GM21447 (cell line): ENCODE measurements at regions not wholly inside any gene's neighbourhood (a gene's known extent, or its start where the extent isn't known, plus 50 kb on each side); places are given as distances from the start of the nearest gene placed in this dataset.
"Not testable (repeated sequence)": the region's sequence is repeated elsewhere in the genome, so short reads cannot be mapped to it uniquely, and the experiment has no call there.

Experiments used
- ATAC-seq: cut with Tn5 transposase; IDR thresholded peaks from one replicate; pipeline ENCODE4 v1.9.1; 2021; ENCODE audit not compliant: unreplicated experiment

DNA sequence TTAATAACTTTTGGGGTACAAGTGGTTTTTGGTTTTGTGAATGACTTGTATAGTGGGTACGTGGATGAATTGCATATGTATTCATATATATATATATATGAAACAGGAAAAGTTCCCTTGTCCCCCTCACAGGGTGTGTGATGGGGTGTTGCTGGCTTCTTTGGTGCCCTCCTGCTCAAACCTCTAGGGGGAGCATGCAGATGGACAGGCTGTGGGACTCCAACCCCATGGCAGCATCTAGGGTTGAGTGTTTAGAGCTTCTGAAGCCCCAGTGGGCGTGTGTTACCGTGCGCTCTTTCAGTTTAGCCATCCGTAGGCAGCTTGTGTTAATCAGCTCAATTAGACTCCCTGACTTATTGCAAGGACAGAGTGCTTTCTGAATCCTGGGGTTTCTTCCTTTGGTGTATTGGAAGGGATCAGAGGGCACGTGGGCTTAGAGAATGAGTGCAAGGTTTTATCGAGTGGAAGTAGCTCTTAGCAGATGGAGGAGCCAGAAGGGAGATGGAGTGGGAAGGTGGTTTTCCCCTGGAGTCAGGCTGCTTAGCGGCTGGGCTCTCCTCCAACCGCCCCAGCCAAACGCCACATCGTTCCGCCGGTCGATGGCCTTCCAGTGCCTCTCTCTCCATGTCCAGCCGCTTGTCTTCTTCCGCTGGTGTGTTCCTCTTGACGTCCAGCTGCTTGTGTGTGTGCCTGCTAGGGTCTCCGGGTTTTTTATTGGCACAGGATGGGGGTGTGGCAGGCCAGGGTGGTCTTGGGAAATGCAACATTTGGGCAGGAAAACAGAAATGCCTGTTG is 674.4 kb upstream of the LCORL start:
- ATAC-seq: no peak

DNA sequence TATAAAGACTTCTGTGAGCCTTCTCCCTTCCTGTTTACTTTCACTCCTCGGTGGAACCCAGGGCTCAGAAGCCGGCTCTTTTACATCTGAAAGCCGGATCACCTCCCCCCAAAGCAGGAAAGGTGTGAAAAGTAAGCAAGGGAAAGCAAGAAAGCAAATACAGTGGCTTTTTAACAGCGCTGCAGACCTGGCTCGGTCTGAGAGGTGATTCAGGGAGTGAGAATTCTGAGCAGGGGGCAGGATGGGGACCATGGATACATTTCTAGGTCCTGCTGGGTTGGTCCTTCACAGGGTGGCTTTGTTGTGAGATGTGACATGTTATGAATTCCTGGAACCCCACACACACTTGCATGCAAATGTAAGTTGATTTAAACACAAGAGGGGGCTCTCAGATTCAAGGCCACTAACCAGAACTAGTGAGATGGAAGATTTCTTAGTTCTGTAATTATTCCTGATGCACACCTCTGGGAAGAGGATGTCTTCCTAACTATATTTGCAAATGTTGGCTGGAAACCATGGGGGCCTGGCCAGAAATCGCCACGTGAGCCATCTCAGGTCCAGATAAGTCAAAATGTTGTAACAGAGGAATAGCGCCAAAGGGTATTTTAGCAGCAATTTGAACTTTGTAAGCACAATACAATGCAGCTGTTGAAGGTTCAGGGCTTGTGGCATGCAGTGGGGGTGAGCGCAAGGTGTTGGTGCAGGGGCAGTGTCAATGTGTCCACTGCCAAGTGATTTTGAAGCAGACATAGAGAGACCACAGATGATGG is 670.1 kb upstream of the LCORL start:
- ATAC-seq: no peak

DNA sequence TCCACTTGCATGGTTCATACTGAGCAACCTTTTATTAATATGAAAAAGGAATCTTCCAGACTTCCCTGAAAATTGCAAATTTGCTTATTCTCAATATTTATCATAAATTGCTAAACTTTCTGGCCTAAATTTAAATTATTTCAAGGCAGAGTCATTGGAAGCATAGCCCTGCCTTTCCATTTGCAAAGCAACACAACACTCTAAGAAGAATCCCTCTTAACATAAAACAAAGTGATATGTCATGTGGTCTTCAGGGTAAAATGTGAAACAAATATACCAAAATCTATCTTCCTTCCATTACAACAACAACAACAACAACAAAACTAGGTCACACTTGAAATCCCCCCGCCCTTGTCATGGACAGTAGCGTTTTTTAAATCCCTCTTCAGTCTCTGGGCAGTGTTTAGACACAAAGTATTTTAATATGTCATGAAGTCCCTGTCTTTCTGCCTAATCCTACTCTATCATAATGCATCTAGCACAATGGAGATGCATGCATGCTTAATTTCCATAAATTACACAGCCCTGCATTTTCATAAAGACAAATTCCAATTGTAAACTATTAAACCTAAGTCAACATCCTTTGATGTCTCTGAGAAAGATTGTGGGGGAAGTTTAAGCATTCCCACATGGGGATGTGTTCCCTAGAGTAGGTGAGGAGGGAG is 668.9 kb upstream of the LCORL start:
- no peak for ATAC-seq

DNA sequence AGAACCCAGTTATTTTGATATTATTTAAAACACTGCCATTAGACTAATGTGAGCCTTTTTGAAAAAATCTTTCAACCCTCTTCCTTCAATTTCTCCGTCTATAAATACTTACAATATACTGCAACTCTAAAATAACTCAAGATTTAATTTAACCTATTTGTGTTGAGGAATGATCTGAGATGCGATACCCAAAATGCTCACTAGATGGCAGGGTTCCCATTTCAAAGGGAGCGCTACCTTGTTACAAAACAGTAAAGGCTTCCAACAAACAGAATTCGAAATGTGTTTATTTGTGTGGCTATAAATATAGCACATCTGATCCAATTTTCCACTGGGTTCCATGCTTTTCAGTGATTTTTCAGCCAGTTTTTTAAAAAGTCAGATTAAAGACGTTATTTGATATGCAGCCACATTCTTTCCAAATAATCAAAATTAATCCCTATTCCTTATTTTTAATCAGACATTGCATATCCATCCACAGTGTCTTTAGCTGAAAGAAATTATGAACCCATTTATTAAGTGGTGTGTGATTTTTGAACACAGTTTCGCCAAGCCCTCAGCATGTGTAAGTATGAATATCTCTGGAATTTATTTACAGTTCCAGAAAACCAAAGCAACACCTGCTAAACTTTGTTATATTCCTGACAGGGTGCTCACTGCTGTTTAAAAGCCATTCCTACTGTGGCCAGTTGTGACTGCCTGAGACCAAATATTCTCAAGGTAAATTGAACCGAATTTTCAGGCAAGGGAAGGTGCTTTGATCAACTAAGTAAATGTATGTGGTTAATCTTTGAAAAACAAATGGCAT is 668.0 kb upstream of the LCORL start:
- ATAC-seq: no peak

DNA sequence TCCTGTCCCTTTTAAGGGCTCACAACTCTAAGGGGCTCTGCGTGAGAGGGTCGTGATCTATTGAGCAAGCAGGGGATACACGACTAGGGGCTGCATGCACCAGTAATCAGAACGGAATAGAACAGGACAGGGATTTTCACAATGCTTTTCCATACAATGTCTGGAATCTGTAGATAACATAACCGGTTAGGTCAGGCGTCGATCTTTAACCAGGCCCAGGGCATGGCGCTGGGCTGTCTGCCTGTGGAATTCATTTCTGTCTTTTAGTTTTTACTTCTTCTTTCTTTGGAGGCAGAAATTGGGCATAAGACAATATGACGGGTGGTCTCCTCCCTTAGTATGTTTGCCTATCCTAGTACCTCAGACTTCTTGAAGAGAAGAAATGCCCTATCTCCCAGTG is 666.8 kb upstream of the LCORL start:
- not testable (repeated sequence) for ATAC-seq

DNA sequence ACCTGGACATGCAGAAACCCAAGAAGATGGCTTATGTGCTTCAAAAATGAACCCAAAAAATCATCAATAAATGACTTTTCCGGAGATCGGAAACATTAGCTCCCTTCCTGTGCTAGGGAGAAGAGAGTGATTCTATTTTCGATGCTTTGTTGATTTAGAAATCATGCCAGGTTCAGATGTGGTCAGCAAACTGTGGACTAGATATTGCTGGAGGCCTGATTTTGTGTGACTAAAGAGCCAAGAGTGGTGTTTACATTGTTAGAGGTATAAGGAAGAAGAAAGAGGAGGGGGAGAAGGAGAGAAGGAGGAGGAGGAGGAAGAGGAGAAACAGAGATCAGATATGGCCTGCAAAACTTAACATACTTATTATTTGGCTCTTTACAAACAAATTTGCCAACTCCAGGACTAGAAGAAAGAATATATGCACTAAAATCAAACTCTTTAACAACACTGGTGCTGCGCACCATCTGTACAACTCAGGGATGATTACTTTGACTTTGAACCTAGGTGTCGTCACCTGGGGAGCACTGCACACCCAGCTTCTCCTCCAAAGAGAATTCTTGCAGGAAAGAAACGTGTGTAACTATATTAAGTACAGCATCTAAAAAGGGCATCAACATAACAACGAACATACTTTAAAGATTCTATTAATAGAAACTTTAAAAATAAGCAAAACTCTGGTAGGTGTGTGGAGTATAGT is 664.9 kb upstream of the LCORL start:
- no peak for ATAC-seq

DNA sequence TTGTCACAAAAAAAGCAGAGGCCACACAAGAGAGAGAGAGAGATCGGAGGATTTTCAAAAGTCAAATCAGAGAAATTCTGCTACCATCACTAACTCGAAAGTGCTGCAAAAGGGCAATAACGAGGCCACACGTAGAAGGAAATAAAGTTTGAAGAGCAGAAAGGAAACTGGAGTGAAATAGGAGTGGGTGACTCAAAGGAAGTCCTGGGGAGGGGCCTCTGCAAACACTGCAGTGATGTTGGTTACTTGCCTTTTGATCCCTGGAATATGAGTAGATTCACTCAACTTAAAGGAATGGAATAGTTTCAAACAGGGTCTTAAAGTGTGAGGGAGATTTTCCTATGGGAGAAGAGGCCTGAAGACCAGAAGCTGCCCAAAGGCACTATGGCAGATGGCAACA is 663.4 kb upstream of the LCORL start:
- no peak for ATAC-seq

DNA sequence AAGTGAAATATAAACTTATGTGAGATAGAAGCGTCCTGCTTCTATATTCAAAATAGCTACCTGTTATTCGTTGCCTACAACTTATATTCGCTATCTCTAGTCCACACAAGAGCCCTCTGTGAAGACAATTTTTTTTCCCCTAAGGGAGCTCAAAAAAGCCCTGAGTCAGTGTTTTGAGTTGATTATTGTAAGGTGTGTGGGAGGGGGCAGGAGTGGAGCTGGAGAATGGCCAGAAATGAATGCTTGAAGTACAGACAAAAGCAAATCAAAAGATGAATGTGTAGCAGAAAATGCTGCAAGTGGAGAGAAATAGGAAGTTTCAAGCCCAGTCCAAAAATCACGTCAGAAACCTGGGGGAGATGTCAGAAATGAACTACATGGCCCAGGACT is 655.0 kb upstream of the LCORL start:
- no peak for ATAC-seq

DNA sequence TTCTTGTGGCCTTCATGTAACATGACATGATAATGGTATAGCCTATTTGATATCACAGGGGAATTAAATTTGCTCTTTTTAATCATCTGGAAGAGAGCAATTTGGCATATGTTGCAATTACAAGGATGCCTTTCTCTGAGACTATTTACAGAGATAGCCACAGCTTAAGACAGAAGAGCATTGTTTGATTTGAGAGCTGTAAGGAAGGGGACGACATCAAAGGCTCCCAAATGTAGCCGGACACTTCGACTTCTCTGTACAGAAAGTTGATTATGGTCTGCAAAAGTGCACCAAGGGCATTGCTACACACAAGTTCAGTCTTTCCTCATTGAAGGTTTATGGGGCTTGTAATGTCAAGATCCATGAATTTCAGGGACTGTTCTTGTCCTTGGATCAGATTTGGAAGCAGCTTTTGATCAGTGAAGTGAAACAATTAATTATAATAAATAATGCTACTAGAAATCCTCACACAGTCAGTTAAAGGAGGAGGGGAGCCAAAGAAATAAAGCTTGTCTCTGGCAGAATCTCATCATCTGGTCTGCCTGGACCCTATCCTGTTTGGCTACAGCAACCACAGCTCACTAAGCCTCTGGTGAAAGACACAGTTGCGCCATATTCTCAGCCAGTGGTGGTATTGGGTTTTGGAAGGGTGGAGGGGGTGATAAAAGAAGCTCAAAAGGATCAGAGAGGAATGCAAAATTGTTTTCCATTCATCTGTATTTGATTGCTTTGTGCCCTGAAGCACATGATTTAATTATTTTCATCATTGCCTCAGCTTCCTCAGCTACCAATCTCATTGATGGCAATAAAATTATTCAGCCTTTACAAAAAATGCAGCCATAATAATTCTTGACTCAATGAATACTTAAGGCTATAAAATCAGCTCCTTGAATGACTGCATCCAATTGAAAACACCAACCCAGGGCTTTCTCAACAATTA is 654.3 kb upstream of the LCORL start:
- no peak for ATAC-seq

DNA sequence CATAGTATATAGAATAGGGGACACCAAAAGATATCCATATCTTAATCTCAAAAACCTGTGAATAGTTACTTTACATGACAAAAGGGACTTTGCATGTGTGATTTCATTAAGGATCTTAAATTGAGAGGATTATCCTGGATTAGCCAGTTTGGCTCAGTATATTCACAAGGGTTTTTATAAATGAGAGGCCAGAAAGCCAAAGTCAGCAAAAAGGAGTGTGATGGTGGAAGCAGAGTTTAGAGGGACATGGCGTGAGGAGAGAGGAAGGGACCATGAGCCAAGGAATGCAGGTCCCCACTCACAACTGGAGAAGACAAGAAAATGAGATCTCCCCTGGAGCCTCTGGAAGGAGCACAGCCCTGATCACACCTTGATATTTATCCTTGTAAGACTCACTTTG is 648.5 kb upstream of the LCORL start:
- no peak for ATAC-seq

DNA sequence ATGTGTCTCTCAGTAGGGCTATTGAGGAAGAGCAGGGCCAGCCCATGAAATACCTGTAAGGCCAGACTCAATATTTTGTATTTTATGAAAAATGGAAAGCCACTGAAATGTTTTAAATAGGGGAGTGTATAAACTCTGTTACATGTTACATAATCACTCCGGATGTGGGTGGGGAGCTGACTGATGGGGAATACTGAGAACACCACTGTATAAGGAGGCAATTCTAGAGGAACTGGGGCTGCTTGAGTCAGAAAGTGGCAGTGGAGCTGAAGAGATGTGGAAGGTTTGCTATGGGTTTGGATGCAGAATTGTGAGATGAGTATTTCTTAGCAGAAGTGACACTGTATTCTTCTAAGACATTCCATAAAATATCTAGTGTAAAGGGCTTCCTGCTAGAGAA is 647.8 kb upstream of the LCORL start:
- ATAC-seq: no peak

DNA sequence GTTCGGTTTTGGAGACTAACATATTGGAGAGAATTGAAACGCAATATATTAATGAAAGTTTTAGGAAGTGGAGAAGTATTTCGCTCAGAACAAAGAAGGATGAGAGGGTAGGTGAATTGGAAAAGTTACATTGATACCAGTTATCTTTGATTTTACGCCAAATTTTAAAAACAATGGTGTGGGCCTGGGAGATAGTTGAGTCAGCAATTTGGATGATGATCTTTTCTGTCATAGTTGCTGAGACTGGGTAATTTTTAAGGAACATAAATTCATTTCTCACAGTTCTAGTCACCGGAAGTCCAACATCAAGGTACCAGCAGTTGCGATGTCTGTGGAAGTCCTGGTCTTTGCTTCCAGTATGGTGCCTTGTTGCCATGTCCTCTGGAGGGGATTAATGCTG is 644.8 kb upstream of the LCORL start:
- ATAC-seq: no peak

DNA sequence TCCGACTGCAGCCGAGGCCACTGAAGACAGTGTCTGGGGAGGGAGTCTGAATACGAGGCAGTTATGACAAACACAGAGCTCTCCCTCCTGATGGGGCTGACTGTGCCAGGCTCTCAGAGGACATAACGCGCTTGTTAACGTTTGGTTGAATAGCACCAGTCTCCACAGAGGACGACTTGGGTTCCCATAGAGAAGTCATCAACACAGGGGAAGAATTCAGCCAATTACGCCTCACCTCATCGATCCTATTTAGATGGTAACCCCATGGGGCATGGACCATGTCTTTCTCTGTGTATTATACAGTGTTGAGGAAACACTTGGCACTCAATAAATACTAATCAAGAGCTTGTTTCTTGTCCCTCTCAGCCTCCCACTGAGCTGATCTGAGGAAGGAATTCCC is 642.6 kb upstream of the LCORL start:
- no peak for ATAC-seq

DNA sequence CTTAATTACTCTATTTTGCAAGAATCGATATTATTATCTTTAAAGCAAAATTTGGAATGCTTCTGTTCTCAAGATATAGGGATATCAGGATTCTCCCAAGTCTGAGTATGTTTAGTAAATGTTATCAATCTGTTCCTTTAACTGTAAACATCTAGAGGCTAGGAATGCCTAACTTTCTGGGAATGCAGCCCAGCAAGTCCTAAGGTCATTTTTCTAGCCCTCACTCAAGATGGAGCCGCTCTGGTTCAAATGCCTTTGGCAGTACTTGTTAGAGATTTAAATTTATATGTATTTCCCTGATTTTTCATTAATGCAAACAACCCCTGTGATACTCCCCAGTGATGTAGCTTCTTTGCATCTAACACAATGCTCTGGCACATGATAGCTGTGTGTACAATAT is 623.8 kb upstream of the LCORL start:
- no peak for ATAC-seq

DNA sequence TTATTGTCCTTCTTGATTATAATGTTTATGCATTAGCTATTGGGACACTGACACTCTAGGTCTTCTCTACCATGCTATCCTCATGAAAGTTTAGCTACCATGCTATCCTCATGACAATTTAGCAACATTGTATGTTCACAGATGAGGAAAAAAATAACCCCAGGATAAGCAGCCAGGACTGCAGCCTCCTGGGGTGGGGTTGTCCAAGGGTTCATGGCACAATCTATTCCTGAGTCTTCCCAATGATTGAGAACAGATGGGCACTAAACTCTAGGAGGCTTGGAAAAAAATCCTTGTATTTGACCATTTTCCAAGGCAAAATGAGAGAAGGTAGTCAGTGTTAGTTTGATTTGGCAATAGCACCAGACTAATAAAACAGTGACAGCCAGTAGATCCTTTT is 619.8 kb upstream of the LCORL start:
- ATAC-seq: no peak

DNA sequence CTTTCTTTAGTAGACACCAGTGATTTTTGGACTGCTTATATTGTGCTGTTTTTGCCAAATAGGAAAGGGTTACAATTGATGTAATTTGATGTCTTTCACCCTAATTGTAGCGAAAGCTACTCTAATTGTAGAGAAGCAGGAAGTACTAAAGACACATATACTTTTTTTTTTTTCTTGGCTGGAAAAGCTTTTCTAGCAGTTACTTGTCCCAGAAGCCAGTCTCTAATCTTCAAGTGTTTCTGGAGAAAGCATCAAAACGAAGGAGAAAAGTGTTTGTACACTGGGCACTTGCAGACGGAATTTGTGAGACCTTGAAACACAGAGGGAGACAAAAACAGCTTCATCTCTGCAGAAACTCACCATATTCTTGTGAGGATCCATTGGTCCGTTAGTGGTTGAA is 616.5 kb upstream of the LCORL start:
- ATAC-seq: no peak

DNA sequence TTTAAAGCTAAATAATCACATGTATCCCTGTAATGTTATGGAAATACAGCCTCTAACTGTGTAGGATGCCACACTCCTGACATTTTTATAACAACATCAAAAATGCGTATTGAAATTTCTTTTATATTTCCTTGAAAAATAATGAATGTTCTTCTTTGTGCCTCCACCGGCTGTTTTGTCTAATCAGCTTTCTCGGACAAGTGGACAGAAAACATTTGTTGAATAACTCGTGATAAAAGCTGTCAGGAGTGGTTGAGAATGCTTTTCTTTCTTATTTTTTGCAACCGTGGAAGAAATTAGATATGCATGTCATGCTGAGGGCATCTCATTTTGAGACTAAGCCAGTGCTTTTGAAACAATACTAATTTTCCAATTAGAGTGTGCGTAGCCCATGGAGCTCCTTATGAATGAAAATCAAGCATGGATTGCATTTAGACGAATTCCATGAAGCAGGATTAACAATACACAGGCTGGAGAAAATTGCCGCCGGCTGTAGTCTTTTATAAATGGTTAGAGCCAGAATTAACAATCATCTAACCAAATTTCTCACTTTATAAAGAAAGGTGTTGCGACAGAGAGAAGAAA is 614.5 kb upstream of the LCORL start:
- ATAC-seq: no peak

DNA sequence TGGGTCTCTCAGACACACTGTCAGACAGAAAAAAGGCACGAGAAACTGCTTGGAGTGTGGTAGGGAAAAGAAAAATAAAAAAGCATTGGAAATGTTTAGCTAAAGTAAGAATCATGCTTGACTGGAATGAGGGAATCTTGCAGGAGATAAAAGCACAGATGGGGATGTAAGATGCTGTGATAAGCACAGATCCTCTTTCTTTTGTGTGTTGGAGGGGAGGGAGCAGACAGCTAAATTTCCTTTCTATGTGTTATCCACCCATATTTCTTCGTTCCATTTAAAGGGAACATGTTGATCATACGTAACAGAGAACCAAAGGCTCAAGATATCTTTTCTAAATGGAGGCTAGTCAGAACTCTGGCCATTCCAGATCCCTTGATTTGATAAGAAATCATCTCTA is 614.0 kb upstream of the LCORL start:
- no peak for ATAC-seq

DNA sequence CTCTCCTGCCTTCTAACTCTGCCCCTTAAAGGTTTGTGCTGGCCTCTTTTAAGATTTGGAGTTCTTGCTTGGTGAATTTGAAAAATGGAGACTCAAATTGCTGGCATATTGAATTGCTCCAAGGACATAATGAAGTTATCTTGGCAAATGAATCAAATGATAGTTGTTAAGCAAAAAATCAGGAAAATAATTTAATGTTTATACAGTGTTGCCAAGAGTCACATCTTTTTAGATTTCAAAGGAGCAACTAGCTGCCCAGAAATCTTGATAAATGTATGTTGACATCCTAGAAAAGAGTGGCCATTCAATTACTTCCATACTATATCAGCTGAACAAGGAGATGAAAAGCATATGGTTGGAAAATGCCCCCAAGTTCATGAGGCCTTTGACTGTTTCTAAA is 610.0 kb upstream of the LCORL start:
- ATAC-seq: no peak
